ENCODE measurements at regions not wholly inside any gene's neighbourhood (a gene's known extent, or its start where the extent isn't known, plus 50 kb on each side); places are given as distances from the start of the nearest gene placed in this dataset.
A peak's percentile ranks its signal among the peaks of the same experiment; 100 is the strongest.
"Not testable (repeated sequence)": the region's sequence is repeated elsewhere in the genome, so short reads cannot be mapped to it uniquely, and the experiment has no call there.

DNA sequence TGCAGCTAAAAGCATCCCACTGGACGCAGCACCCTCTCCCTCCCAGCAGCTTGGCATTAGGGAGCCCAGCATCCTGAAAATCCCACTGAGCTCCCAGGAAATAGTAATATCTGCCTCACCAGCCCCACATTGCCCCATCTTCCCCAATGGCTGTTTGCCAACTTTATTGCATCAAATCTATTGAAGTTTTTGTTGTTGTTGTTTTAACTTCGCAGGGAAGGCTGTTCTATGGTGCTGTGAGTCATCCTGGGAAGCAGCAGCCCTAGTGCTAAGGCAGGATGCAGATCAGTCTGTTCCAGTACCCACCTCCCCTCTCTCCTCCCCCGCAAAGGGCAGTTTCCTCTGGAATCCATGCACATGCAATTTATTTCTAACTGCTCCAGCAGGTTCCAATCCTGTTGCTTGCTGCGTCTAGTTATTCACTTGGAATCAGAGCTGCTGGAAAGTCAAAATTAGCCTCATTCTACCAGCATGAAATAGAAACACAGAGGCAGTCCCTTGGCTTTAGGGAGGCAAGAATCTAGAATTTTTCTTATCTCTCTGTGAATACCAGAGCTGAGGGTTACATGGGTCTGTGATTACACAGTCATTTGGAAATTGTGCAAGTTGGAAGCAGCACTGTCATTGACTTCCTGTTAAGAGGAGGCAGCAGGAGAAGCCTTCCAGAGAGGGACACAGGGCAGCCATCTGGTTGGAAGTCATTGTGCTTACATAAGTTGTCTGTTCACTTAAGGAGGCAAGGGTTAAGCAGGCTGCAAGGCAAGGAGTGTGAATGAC is 115.9 kb upstream of the CACUL1 start:
- peak; percentile 79 for DNase-seq (ENCODE audit: low read depth)

DNA sequence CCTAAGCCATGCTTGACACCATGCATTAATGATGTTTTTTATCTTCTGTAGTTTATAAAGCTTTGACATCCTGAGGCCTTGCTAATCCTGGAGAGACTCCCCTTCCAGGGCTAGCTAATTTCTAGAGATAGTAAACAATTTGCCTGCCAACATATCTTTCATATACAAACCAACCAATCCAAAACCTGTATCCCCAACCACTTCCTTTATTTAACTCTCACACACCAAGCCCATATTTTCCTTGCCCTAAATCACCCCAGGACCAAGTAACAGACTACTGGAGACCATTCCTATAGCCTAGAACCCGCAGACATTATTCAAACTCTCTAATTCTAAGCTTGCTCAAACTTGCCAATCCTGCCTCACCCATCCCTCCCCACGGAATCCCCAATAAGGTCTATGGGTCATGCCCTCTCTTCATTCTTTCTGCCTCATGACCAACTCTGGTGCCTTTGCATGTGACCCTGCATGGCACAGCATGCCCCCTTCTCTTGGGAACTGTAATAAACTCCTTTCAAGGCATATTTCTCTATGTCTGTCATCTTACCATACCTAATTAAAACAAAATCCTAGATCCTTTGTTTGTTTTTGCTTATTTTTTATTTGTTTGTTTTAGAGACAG is 116.6 kb upstream of the CACUL1 start:
- DNase-seq (ENCODE audit: low read depth) = no peak

DNA sequence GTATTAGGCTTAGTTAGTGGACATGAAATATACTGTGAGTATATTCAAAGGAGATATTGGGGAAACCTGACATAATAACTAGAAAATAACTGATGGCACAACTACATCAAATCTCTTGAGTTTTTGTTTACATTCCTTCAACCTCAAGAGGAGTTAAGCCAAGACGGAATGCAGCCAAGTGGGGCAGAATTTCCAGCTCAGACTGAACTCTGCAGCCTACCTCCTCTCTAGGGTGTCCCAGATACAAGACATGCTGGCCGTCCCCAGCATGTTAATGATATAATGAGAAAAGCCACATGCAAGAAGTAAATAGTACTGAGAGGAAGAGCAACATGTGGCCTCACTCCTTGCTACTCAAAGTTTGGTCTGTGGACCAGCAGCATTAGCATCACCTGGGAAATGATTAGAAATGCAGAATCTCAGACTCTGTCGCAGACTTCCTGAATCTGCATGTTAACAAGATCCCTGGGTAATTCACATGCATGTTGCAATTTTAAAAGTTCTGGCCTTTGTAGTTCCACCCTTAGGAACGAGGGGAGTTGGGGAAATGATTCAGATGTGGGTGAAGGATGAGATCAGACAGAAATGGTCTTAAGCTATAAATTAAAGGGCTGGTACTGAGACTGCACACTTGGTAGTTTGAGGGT is 118.4 kb upstream of the CACUL1 start:
- DNase-seq (ENCODE audit: low read depth) = no peak

DNA sequence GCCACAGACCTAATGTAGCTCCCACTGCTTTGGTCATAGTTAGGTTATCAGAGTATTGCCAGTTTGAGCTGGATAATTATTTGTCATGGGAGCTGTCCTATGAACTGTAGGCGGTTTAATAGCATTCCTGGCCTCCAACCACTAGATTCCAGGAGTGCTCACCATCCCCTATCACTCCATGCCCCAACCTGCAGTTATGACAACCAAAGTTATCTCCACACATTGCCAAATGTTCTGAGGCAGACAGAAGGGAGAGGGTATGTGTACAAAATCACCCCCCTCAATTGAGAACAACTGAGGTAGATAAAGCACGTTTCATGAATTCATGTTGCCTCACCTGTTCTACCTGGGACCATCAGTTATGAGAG is 119.0 kb upstream of the CACUL1 start:
- DNase-seq (ENCODE audit: low read depth) = no peak

DNA sequence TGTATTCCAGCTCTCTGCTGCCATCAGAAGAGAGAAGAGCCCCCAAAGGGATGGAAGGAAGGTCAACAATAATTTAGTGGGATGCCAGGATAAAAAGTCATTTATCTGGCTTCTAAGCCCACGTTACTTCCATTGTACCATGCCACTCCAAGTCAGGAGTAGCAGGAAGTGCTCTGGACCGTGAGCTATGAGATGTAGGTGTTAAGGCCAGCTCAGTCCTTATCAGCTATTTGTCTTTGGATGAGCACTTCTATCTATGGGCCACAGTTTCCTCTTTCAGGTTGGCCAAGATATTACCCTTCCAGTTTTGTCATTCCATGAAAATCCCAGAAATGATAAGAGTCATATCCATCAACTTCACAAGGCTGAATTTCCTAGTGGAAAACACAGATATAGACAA is 119.4 kb upstream of the CACUL1 start:
- DNase-seq (ENCODE audit: low read depth) = no peak

DNA sequence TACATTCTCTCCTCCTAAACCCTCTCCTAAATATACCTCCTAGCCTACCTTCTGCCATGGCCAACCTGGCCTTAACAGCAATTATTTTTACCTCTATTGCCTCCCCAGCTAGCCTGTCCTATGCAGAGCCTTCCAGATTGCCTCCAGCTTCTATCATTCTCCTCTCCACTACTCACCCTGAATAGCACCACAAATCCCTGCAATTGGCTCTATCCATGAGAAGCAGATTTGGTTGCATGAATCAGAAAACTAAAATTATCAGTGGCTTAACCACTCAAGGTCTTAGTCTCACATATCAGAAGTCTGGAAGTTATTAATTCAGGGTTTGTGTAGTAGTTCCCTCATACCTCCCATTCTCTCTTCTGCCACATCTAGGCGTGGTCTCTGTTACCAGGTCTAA is 120.3 kb upstream of the CACUL1 start:
- DNase-seq (ENCODE audit: low read depth) = no peak

DNA sequence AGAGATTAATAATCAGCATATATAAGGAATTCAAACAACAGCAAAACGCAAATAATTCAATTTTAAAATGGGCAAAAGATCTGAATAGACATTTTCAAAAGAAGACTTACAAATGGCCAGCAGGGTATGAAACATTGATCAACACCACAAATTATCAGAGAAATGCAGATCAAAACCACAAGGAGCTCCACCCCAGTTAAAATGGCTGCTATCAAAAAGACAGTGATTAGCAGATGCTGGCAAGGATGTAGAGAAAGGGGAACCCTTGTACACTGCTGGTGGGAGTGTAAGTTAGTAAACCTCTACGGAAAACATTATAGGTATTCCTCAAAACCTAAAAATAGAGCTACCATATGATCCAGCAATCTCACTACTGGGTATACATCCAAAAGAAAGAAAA is 128.0 kb upstream of the CACUL1 start:
- no peak for DNase-seq (ENCODE audit: low read depth)

DNA sequence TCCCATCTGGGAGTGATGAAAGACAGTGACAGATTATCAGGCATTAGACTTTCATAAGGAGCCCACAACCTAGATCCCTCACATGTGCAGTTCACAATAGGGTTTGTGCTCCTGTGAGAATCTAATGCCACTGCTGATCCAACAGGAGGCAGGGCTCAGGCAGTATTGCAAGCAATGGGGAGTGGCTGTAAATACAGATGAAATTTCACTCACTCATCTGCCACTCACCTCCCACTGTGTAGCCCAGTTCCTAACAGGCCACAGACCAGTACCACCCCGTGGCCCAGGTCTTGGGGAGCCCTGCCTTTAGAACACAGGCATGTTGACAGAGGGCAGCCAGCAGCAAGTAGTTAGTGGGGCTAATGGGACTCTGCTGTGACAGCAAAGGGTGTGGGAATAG is 137.3 kb upstream of the NANOS1 start:
- no peak for DNase-seq (ENCODE audit: low read depth)

DNA sequence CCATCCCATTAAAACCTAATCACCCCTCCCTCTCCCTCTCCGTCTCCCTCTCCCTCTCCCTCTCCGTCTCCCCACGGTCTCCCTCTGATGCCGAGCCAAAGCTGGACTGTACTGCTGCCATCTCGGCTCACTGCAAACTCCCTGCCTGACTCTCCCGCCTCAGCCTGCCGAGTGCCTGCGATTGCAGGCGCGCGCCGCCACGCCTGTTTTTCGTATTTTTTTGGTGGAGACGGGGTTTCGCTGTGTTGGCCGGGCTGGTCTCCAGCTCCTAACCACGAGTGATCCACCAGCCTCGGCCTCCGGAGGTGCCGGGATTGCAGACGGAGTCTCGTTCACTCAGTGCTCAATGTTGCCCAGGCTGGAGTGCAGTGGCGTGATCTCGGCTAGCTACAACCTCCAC is 134.6 kb upstream of the NANOS1 start:
- DNase-seq (ENCODE audit: low read depth) = not testable (repeated sequence)

DNA sequence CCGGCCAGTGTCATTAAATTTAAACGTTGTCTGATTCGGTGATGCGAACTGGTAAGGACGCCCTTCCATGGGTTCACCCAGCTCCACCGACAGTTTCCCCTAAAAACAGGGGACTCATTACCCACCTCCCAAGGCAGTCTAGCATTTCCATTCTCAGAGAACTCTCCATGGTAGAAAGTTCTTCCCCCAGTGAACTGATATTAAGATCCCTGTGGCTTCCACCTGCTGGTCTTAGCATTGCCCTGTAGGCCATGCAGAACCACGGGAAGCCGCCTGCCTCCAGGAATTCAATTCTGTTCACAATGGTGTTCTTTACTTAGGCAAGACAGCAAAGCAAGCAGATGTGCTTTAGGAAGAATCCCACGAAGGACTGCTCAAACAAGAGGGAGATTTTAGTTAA is 128.9 kb upstream of the NANOS1 start:
- no peak for DNase-seq (ENCODE audit: low read depth)

DNA sequence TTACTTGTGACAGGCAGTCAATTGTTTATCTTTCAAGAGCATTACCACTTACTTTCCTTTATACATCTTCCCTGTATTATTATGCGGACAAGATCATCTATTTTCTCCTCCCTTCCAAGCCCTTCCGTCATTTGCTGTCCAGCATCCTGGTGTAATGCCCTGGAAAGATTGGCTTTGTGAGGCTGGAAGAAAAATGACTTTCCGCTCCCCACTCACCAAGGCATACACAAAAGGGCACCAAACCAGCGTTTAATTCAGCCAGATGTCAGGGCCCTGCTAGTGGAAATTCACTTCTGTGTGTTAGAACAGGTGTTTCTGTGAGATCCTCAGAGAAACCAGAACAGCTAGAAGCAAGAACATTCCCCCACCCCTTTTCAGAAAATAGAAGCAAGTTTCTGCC is 128.1 kb upstream of the NANOS1 start:
- no peak for DNase-seq (ENCODE audit: low read depth)

DNA sequence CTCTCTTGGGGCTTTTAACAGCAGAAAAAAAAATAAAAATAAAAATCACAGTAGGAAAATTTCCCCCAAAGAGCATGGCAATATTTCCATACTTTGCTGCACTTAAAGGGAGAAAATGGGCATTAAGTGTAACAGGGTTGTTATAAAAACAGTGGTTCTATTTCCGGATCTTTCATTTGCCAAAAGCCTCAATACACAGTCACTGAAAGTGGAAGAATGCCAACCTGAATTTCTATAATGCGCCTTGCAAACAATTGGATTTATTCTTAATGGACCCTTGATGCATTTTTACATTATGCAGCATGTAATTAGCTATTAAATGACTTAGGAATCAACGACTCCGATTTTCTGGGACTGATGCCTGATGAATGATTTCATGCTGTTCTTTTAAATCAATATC is 127.6 kb upstream of the NANOS1 start:
- no peak for DNase-seq (ENCODE audit: low read depth)

DNA sequence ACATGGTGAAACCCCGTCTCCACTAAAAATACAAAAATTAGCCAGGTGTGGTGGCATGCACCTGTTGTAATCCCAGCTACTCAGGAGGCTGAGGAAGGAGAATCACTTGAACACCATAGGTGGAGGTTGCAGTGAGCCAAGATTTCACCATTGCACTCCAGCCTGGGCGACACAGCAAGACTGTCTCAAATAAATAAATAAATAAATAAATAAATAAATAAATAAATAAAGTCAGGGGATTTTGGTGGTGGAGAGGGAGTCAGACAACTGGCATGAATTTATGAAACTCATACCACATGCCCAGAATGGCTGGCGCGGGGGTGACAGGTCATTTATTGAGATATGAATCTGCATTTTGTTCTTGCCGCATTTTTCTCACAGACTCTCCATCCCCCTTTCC is 126.9 kb upstream of the NANOS1 start:
- not testable (repeated sequence) for DNase-seq (ENCODE audit: low read depth)

DNA sequence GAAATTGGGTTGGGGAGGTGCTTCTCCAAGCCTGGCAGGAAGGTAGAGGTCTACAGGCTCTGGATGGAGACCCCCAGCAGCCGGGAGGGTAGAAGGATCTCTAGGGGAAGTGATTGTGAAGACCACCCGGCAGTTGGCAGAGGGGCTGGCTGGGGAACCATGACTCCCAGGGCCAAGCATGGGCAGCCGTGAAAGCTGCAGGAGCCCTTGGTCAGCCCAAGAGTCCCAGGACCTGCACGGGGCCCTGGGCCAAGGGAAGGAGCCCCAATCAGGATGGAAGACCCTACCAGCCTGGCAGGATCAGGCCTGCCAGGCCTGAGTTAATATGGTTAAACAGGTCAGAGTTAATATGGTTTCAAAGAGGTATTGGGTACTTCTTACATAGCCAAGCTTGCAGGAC is 126.3 kb upstream of the NANOS1 start:
- no peak for DNase-seq (ENCODE audit: low read depth)

DNA sequence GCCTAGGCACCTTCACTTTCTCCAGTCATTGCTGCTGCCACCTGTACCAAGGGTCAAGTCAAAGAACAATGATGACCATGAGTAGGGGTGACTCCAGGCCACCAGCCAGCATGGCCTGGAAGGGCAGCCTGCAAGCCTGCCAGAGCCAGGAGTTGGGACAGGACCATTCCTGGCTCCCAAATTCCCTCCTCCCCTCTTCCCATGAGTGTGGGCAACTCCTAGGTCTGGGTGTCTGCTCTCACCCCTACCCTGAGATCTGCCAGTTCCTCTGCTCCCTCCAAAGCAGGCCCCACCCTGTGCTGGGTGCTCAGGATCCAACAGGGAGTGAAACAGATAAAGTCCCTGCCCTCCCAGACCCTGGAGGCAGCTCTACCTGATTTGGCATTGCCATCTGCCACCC is 125.8 kb upstream of the NANOS1 start:
- DNase-seq (ENCODE audit: low read depth) = no peak

DNA sequence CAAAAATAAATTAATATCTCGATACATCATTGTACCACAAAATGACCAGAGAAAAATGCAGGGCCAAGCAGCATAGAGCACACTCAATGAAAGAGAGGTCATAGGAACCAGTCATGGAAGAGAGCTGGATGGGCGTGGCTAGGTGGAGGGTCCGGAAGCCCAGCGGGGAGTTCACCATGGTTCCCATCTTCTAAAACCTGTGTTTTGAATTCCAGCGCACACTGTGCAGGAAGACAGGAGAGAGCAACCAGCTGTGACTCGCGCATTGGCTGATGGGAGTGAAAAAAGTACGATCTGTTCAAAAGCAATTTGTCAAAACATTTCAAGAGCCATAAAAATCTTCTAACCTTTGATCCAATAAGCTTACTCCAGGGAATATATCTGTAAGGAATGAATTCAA is 125.2 kb upstream of the NANOS1 start:
- DNase-seq (ENCODE audit: low read depth) = no peak

DNA sequence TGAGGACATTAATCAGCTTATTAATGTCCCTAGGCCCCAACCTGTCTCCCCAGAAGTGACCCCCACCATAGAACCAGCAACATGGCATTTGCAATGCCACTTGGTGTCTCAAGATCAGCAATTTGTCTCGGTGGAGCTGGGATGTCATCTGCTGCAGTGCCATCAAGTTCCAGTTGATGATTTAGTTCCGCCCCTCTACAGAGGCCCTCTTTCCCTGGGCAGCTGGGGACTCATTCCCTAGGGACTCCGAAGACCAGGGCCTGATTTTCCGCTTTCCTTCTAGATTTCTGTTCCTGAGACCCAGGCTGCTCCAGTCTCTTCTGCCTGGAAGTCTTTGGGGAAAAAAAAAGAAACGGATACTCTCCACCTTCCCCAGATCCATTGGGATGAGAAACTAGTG is 122.5 kb upstream of the NANOS1 start:
- no peak for DNase-seq (ENCODE audit: low read depth)

DNA sequence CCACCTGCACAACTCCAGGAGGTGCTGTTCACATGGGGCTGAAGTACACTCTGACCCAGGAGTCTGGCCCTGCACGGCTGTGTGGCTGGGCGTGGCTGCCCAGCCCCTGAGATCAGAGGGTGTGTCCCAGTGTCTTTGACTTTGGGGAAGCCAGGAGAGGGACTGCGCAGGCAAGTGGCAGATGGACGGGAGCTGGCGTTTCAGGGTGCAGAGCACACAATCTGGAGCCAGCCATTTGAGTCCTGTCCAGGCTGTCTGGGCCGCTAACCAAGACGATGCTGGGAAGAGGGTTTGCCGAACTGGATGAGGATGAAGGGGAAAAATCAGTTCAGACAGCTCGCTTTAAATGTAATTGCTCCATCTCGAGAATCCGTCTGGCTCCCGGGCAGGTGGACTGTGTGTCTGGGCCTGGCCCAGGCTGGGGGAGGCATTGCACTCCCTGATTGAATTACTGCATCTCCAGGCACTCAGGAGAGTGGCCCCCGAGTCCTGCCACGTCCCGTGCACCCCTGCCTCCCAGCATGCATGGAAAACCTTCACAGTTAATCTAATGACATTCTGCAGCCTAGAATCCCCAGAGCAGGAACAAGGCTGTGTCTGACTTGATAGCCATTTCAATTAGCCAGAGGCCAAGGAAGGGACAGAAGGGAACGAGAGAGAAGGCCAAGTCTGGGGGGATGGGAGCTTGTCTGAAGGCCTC is 120.8 kb upstream of the NANOS1 start:
- DNase-seq (ENCODE audit: low read depth) = no peak

DNA sequence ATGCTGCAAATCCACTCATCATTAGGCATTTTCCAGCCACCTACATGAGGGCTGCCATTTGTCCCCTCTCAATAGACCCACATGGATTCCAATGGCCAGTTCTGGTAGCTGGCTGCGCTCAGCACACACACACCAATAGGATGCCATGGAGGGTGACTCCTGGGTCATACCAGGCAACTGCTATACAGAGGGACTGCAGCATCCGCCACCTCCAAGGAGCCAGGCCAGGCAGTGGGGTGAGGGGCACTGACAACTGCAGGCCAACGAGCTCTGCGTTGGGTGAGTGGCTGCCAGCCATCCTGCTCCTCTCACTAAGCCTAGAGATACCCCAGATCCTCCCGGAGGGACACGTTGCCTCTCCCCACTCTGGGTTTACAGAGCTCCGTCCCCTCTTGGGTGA is 118.8 kb upstream of the NANOS1 start:
- no peak for DNase-seq (ENCODE audit: low read depth)

DNA sequence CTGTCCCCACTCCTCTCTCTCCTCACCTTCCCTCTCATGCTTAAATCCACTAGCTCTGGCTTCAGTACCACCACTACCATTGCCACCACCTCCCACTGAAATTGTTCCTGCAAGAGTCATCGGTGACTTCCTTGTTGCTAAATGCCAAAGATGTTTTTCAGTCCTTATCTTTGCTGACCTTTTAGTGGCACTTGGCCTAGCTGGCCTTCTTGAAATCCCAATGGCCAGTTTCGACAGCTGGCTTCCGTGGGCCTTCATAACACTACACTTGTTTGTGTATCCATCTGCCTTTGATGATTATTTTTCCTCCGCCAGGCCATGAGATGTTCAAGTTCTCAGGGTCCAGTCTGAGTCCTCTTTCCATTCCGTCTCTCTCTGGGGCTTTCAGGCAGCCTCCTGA is 118.2 kb upstream of the NANOS1 start:
- peak; percentile 23 for DNase-seq (ENCODE audit: low read depth)

DNA sequence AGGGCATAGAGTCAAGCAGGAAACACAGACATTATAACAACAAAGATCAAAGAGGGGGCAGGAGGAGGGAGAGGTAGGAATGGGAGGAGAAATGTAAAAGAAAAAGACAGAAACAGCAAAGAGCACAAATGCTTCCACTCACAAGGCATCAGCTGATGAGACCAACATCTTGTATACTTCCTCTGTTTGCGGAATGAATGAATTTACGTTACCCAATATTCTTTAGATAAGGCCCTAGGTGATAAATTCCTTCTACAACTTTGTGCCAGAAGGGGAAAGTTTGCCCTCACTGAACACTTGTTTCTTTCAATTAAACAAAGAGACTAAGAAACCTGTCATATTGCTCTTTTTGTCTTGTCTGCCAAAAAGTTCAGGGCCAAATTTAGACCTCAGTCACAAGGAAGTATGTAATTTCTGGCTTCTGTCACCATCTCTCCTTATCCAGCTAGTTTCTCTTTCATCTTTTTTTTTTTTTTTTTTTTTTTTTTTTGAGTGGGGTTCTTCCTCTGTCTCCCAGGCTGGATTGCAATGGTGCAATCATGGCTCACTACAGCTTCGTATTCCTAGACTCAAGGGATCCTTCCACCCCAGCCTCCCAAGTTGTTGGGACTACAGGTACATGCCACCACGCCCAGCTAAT is 116.4 kb upstream of the NANOS1 start:
- no peak for DNase-seq (ENCODE audit: low read depth)

DNA sequence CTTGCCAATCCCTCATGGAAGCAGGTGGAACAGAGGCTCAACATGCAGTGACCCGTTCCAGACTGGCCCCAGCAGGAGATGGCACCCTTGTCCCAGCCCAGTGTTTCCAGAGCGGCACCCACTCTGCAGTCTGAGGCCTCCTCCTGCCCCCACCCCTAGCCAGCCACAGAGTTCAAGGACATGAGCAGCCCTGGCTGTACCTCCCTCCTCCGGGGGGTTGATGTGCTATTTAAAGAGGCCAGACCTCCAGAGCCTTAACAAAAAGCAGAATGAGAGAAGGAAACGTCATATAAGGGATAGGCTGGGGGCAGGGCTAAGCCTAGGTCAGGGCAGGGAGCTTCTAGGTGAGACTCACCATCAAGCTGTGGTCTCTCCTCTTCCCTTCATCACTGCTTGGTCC is 115.7 kb upstream of the NANOS1 start:
- DNase-seq (ENCODE audit: low read depth) = no peak

DNA sequence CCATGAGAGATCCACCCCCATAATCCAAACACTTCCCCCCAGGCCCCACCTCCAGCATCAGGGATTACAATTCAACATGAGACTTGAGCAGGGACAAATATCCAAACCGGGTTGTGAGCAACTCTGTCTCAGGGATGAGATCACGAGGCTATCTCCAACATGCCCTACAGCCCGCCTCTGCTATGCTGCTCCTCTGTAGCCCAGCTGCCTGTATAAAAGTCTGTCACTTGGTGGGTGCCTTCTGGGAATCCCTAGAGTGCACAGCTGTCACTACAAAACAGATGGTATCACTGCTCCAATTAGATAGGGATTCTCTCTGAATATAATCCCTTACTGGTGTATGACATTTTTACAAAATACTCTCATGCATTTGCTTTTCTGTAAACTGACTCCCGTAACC is 114.9 kb upstream of the NANOS1 start:
- no peak for DNase-seq (ENCODE audit: low read depth)

All from non-pigmented ciliary epithelial cell (primary cell).